Osteoblast (primary cell): ENCODE measurements at regions not wholly inside any gene's neighbourhood (a gene's known extent, or its start where the extent isn't known, plus 50 kb on each side); places are given as distances from the start of the nearest gene placed in this dataset.

Experiments
- DNase-seq: peaks from one replicate; pipeline ENCODE4 v3.0.0; 2011; ENCODE audit warnings: low spot score, mixed read lengths; ENCODE audit not compliant: insufficient read length; ENCODE audit errors: missing footprints
- H2AFZ ChIP-seq: 2 replicates; pipeline ENCODE4 v1.6.0; 2011; ENCODE audit warnings: mild to moderate bottlenecking, low read length
- H3K27ac ChIP-seq: 2 replicates; pipeline ENCODE4 v1.5.1; 2011; ENCODE audit warnings: mild to moderate bottlenecking, low read depth, low read length, moderate library complexity
- H3K27me3 ChIP-seq: 2 replicates; pipeline ENCODE4 v1.6.0; 2012; ENCODE audit warnings: mild to moderate bottlenecking, control low read depth, inconsistent platforms, low read length, moderate library complexity; ENCODE audit not compliant: insufficient read depth
- H3K36me3 ChIP-seq: 2 replicates; pipeline ENCODE4 v1.5.1; 2011; ENCODE audit warnings: mild to moderate bottlenecking, low read length, control low read depth, moderate library complexity; ENCODE audit not compliant: insufficient read depth
- H3K4me1 ChIP-seq: 2 replicates; pipeline ENCODE4 v1.5.1; 2011; ENCODE audit warnings: mild to moderate bottlenecking, low read length, control low read depth, moderate library complexity; ENCODE audit not compliant: insufficient read depth
- H3K4me2 ChIP-seq: 2 replicates; pipeline ENCODE4 v1.6.0; 2011; ENCODE audit warnings: mild to moderate bottlenecking, low read length; ENCODE audit not compliant: insufficient read depth
- H3K4me3 ChIP-seq: fragments of 200-600 bp; sonication (generic); 3 replicates; pipeline ENCODE4 v1.5.1; 2012; ENCODE audit warnings: mild to moderate bottlenecking, low read length, inconsistent platforms; ENCODE audit not compliant: insufficient read depth
- H3K79me2 ChIP-seq: 2 replicates; pipeline ENCODE4 v1.6.0; 2012; ENCODE audit warnings: mild to moderate bottlenecking, low read length, control low read depth, inconsistent platforms; ENCODE audit not compliant: insufficient read depth
- H3K9me3 ChIP-seq: 2 replicates; pipeline ENCODE4 v1.5.1; 2011; ENCODE audit warnings: low read depth, low read length, control low read depth
- H4K20me1 ChIP-seq: 2 replicates; pipeline ENCODE4 v1.6.0; 2012; ENCODE audit warnings: mild to moderate bottlenecking, low read length, control low read depth; ENCODE audit not compliant: insufficient read depth
- TF ChIP-seq, protein P1 (sequence below): IDR thresholded peaks from 2 replicates; pipeline ENCODE4 v1.5.1; 2011; ENCODE audit warnings: mild to moderate bottlenecking, low read depth, low read length, moderate library complexity; ENCODE audit errors: extremely low read depth

DNA sequence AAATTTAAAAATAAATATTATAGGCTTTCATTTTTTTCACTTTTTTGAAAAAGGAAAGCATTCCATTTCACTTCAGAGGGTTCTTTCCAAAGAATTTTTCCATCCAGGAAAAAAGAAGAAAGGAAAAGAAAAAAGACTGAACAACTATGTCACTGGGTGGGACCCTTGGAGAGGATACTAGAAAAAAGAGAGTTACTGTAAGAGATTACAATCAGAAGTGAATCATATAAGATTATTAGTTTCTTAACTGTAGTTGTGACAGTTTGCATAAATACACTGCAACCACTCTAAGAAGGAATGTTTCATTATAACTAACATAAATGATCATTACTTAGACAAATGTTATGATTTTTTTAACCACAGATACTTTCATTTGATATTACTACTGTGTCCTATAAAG, 87.8 kb downstream of the KLF12 start:
- Histone ChIP-seq H3K27me3 (no peaks in the 10 kb centered on the region), H4K20me1 (peaks cover 38% of the 10 kb centered on the region), H3K4me2 (no peak overlapping the region), H3K36me3 (peaks cover 14% of the 10 kb centered on the region), H2AFZ (no peak overlapping the region), H3K4me1 (peaks cover 9% of the 10 kb centered on the region), H3K79me2 (peaks cover 98% of the 10 kb centered on the region), H3K27ac (no peak overlapping the region), H3K9me3 (no peaks in the 10 kb centered on the region), H3K4me3 (no peak overlapping the region)
- TF ChIP-seq, protein P1, sequence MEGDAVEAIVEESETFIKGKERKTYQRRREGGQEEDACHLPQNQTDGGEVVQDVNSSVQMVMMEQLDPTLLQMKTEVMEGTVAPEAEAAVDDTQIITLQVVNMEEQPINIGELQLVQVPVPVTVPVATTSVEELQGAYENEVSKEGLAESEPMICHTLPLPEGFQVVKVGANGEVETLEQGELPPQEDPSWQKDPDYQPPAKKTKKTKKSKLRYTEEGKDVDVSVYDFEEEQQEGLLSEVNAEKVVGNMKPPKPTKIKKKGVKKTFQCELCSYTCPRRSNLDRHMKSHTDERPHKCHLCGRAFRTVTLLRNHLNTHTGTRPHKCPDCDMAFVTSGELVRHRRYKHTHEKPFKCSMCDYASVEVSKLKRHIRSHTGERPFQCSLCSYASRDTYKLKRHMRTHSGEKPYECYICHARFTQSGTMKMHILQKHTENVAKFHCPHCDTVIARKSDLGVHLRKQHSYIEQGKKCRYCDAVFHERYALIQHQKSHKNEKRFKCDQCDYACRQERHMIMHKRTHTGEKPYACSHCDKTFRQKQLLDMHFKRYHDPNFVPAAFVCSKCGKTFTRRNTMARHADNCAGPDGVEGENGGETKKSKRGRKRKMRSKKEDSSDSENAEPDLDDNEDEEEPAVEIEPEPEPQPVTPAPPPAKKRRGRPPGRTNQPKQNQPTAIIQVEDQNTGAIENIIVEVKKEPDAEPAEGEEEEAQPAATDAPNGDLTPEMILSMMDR, result no peak
- DNase-seq, result peak; percentile 58

DNA sequence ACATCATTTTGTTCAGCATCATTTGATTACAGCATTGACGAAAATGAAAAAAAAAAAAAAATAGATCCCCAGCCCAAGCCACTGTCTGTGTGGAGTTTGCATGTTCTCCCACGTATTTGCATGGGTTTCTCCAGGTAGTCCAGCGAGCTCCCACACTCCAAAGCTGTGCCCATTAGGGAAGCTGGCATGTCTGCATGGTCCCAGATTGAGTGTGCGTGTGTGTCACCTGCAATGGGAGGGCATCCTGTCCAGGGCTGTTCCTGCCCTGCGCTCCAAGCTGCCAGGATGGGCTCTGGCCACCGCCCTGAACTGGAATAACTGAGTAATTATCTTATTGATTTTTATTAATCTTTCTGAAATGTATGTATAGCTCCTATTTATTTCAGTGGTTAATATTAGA, 88.6 kb downstream of the KLF12 start:
- H3K27ac ChIP-seq, result no peak overlapping the region
- no peak overlapping the region for H2AFZ ChIP-seq
- no peak overlapping the region for H3K4me2 ChIP-seq
- no peak overlapping the region for H3K4me3 ChIP-seq
- TF ChIP-seq, protein P1, result no peak
- H3K36me3 ChIP-seq, result peaks cover 10% of the 10 kb centered on the region
- peaks cover 9% of the 10 kb centered on the region for H3K4me1 ChIP-seq
- no peaks in the 10 kb centered on the region for H3K9me3 ChIP-seq
- DNase-seq, result no peak
- peaks cover 98% of the 10 kb centered on the region for H3K79me2 ChIP-seq
- H3K27me3 ChIP-seq, result no peaks in the 10 kb centered on the region
- H4K20me1 ChIP-seq, result peaks cover 30% of the 10 kb centered on the region

DNA sequence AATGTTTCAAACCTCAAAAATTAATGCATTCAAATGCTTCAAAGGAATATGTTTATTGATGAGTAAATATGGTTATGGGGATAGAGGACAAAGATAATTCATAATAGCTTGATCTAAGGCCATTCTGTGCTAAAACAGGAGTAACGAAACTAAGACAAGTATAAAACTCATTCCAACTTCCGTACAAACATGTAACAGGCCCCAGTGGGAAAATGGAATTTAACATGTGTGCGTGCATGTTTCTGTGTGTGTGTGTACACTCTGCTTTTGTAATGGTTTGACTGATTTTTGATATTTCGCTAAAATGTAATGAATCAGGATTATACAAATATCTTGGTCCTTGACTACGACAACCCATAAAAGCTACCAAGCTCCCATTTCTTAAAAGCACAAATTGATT, 91.0 kb downstream of the KLF12 start:
- H3K4me2 ChIP-seq, result no peak overlapping the region
- peaks cover 96% of the 10 kb centered on the region for H3K79me2 ChIP-seq
- no peak overlapping the region for H2AFZ ChIP-seq
- H3K4me3 ChIP-seq, result no peak overlapping the region
- DNase-seq, result no peak
- H4K20me1 ChIP-seq, result peaks cover 24% of the 10 kb centered on the region
- H3K9me3 ChIP-seq, result no peaks in the 10 kb centered on the region
- TF ChIP-seq, protein P1, result no peak
- H3K27me3 ChIP-seq, result no peaks in the 10 kb centered on the region
- H3K27ac ChIP-seq, result no peak overlapping the region
- H3K4me1 ChIP-seq, result peaks cover 7% of the 10 kb centered on the region
- peaks cover 7% of the 10 kb centered on the region for H3K36me3 ChIP-seq

DNA sequence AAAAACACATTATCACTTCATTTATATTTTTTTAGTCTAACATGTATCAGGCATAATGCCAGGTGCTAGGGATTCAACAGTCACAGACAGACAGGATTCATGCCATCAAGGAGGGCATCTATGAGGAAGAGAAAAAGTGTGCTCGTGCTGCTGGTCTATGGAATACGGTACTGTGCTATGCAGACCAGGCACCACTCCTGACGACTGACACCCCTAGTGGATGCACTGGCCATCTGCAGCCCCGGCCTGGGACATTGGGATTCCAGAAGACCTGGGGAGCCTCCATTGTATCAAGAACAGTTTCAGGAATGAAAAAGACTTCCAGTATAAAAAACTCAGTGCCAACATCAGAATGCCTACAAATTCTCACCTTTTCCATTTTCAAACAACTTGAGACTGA, 94.0 kb downstream of the KLF12 start:
- H3K4me2 ChIP-seq, result no peak overlapping the region
- H3K79me2 ChIP-seq, result peaks cover 99% of the 10 kb centered on the region
- H3K9me3 ChIP-seq, result no peaks in the 10 kb centered on the region
- no peak for DNase-seq
- H3K4me3 ChIP-seq, result no peak overlapping the region
- no peak overlapping the region for H2AFZ ChIP-seq
- H4K20me1 ChIP-seq, result peaks cover 29% of the 10 kb centered on the region
- no peak overlapping the region for H3K27ac ChIP-seq
- TF ChIP-seq, protein P1, result peak; percentile 49
- H3K4me1 ChIP-seq, result no peaks in the 10 kb centered on the region
- no peaks in the 10 kb centered on the region for H3K27me3 ChIP-seq
- H3K36me3 ChIP-seq, result peaks cover 2% of the 10 kb centered on the region
